Spinal cord (tissue), 9 donors: ENCODE measurements at regions not wholly inside any gene's neighbourhood (a gene's known extent, or its start where the extent isn't known, plus 50 kb on each side); places are given as distances from the start of the nearest gene placed in this dataset.
"Not testable (repeated sequence)": the region's sequence is repeated elsewhere in the genome, so short reads cannot be mapped to it uniquely, and the experiment has no call there.

Source experiments
- DNase-seq, 6 donors: peaks; one replicate each; pipeline versions ENCODE4 v3.0.0 to v3.0.0-alpha.2; 2013 to 2015; ENCODE audit warnings: low spot score in 6 of 6, low read depth in 4 of 6
- H3K27ac ChIP-seq: one replicate; pipeline ENCODE4 v1.5.1; 2013; ENCODE audit warnings: low read depth, low read length, control low read depth
- H3K27me3 ChIP-seq: one replicate; pipeline ENCODE4 v1.6.1; 2013; ENCODE audit warnings: low read length; ENCODE audit not compliant: control insufficient read depth, insufficient read depth
- H3K36me3 ChIP-seq: one replicate; pipeline ENCODE4 v1.6.1; 2013; ENCODE audit warnings: low read length; ENCODE audit not compliant: control insufficient read depth, insufficient read depth
- H3K4me1 ChIP-seq: one replicate; pipeline ENCODE4 v1.6.1; 2013; ENCODE audit warnings: low read length; ENCODE audit not compliant: control insufficient read depth, insufficient read depth
- H3K4me3 ChIP-seq: one replicate; pipeline ENCODE4 v1.5.1; 2013; ENCODE audit warnings: low read depth, low read length, control low read depth
- H3K9me3 ChIP-seq: one replicate; pipeline ENCODE4 v1.6.1; 2013; ENCODE audit warnings: low read length; ENCODE audit not compliant: control insufficient read depth, insufficient read depth
- WGBS: methylation state at CpG from one replicate; pipeline ENCODE4 v1.1.5; 2013; ENCODE audit warnings: missing lambda C conversion rate; ENCODE audit not compliant: insufficient coverage; 5-methylcytosine and 5-hydroxymethylcytosine counted together
- donor health status: healthy.

DNA sequence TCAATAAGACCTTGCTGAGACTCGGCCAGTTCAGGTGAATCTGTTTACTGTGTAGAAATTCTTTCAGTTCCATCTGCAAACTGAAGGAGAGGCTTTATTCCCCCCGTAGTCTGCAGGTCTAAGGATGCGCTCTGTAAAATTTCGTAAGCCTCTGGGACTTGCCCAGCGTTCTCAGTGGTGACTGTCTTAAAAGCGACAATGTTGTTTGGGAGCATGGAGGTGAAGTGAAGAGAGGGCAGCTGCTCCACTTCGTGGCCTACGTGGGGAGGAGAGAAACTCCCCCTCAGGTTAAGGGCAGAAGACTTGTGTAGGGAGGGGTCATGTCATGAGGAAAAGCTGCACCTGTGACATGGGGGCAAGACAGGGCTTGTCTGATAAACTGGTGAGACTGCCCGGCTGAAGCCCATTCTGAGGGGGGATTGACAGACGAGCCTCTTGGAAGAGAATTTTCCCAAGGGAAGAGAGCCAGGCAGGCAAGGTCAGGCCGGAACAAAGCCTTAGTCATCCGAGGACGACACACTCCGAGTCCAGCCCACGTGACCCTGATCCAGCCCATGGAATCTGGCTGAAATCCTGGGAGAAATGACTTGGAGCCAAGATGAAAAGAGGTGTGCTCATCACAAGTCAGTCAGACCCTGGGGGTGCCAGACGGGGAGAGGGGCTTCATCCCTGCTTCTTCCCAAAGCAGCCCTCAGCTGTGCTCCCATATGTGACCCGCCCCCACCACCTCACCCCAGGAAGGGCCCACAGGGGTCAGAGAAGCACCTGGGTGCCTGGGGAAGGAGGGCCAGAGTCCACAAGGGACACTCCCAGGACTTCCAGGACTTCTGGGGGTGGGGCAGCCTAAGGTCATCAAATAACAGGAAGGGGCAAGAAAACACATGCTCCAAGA, 88.5 kb upstream of the SH3BP4 start:
- Histone ChIP-seq H3K27ac (no peak overlapping the region), H3K4me3 (no peak overlapping the region), H3K36me3 (no peaks in the 10 kb centered on the region), H3K9me3 (peaks cover 2% of the 10 kb centered on the region), H3K4me1 (peaks cover 25% of the 10 kb centered on the region), H3K27me3 (no peaks in the 10 kb centered on the region)
- DNase-seq, result peak in 2 of 6 donors; percentile 28 to 56
- WGBS, result 62% methylated on average over 15 of the region's 17 CpGs

DNA sequence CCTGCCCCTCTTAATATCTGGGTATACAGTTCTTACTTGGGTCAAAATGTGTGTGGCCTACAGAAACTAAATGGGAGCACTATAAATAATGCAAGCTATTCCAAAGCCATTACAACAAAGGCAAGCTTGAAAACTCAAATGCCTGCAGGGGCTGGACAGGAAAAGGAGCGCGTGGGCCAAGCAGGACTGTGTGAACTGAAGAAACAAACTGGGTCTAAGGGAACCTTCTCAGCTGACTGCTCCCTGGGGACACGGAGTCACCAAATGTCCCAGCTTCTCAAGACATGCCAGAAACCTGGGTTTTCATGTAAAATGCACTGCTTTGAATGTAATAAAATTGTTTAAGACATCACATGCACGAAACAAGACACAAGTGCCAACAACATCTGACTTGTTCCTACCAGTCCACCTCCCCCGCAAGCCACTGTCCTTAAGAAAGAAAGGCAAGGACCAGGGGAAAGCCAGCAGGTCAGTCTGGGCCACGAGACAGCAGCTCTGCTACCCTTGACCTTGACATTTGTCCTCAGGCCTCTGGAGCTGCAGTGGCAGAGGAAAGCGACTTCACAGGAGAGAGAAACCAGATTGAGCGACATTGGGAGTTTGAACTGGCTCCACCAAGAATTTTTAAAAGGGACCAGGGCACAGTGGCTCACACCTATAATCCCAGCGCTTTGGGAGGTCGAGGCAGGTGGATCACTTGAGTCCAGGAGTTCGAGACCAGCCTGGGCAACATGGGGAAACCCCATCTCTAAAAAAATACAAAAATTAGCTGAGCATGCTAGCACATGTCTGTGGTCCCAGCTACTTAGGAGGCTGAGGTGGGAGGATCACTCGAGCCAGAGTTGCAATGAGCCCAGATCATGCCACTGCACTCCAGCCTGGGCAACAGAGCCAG, 89.7 kb upstream of the SH3BP4 start:
- WGBS, result 71% methylated on average over 9 of the region's 12 CpGs
- Histone ChIP-seq H3K4me1 (peaks cover 25% of the 10 kb centered on the region), H3K4me3 (no peak overlapping the region), H3K27ac (no peak overlapping the region), H3K9me3 (peaks cover 2% of the 10 kb centered on the region), H3K27me3 (no peaks in the 10 kb centered on the region), H3K36me3 (no peaks in the 10 kb centered on the region)
- peak in 1 of 6 donors; percentile 57 for DNase-seq

DNA sequence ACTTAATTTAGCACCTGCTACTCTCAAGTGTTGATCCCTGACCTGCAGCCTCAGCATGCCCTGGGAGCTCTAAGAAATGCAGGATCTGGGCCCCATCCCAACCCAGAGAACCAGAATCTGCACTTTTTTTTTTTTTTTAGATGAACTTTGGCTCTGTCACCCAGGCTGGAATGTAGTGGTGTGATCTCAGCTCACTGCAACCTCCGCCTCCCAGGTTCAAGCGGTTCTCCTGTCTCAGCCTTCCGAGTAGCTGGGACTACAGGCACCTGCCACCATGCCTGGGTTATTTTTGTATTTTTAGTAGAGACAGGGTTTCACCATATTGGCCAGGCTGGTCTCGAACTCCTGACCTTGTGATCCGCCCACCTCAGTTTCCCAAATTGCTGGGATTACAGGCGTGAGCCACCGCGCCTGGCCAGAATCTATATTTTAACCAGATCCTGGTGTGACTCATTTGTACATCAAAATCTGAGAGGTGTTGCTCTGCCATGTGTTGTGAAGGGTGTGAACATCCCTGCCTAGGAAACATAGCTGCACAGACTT, 92.4 kb upstream of the SH3BP4 start:
- not testable (repeated sequence) for H3K9me3 ChIP-seq, H3K27me3 ChIP-seq, H3K4me3 ChIP-seq, DNase-seq, H3K36me3 ChIP-seq, H3K27ac ChIP-seq
- WGBS, result 95% methylated on average over 7 of the region's 8 CpGs
- peaks cover 23% of the 10 kb centered on the region for H3K4me1 ChIP-seq

DNA sequence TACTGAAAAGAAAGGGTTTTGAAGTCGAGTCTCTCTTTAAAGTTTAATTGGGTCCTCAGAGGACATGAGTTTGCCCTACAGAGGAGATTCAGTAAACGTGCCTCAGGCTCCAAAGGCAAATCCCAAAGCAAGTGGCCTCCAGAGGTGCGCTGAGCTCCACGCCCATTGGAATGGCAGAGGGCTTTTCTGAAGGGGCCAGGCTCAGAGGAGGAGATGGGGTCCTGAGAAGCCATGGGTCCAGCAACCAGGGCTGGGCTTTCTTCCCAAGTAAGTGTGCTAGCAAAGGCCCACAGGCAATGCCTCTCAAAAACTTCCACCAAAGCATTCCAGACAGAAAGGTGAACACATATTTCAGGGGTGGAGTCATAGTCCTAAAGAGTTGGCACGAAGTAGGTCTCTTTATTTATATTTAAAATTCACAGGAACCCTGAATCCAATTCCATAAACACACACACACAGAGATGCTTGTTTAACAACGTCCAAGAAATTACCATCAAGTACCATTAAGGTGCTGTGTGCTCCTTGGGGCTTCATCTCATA, 93.0 kb upstream of the SH3BP4 start:
- Histone ChIP-seq H3K4me3 (no peak overlapping the region), H3K27me3 (no peaks in the 10 kb centered on the region), H3K27ac (no peak overlapping the region), H3K9me3 (peaks cover 2% of the 10 kb centered on the region), H3K4me1 (peaks cover 22% of the 10 kb centered on the region), H3K36me3 (no peaks in the 10 kb centered on the region)
- WGBS, result 74% methylated on average over 5 of the region's 6 CpGs
- no peak for DNase-seq

DNA sequence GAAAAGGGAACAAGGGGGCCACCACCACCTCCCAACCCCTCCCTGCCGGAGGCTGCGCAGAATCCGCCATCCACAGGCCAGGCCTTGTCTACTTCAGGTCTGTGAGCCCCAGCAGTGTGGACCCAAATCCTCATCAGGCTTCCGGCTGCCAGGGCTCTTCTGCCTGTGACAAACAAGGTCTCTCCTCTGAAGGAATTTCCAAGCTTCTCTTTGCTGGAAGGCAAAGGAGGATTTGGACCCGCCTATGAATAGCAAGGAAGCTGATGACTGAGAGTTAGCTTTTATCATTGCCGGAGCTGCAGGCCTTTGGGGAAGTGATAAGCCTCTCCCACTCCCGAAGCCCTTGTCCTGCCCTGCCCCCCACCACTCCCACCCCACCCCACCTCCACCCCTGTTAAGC, 93.7 kb upstream of the SH3BP4 start:
- Histone ChIP-seq H3K9me3 (peaks cover 2% of the 10 kb centered on the region), H3K27me3 (no peaks in the 10 kb centered on the region), H3K36me3 (no peaks in the 10 kb centered on the region), H3K4me3 (no peak overlapping the region), H3K27ac (no peak overlapping the region), H3K4me1 (peaks cover 16% of the 10 kb centered on the region)
- DNase-seq, result no peak
- 100% methylated on average over 1 of the region's 7 CpGs for WGBS

DNA sequence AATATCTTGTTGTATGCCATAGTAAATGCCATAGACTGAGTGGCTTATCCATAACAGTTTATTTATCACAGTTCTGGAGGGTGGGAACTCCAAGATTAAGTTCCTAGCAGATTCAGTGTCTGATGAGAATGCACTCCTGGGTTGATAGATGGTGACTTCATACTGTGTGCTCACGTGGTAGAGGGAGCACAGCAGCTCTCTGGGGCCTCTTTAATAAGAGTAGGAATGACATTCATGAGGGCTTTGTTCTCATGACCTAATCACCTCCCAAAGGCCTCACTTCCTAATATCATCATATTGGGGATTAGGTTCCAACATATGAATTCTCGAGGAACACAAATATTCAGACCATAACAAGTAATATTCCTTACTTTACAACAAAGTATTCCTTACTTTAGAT, 98.1 kb upstream of the SH3BP4 start:
- no peaks in the 10 kb centered on the region for H3K27me3 ChIP-seq
- no peak overlapping the region for H3K4me3 ChIP-seq
- H3K36me3 ChIP-seq, result no peaks in the 10 kb centered on the region
- no peak for DNase-seq
- WGBS, result no CpG with 5 or more reads among the region's 2 CpGs
- peaks cover 2% of the 10 kb centered on the region for H3K9me3 ChIP-seq
- no peak overlapping the region for H3K27ac ChIP-seq
- H3K4me1 ChIP-seq, result no peaks in the 10 kb centered on the region

DNA sequence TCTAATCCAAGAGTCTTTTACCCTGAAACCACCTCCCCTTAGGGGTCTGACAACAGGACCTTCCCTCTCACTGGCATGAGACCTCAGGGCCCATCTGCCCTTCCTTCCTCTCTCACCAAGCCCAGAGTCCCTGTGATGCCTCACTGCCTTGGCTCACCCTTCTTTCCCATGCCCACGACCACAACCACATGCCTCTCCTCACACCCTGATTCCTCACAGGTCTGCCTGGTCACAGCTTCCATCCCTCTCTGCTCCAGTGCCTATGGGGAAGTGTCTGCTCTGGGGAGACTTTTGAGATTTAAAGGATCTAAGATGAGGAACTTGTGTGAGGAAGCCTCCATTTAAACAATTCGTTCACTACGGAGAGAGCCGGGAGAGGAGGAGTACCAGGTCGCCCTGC, 98.9 kb upstream of the SH3BP4 start:
- peaks cover 3% of the 10 kb centered on the region for H3K4me1 ChIP-seq
- H3K27me3 ChIP-seq, result no peaks in the 10 kb centered on the region
- no peak overlapping the region for H3K27ac ChIP-seq
- 98% methylated on average over 4 of the region's 5 CpGs for WGBS
- H3K9me3 ChIP-seq, result peaks cover 2% of the 10 kb centered on the region
- no peak overlapping the region for H3K4me3 ChIP-seq
- no peak for DNase-seq
- H3K36me3 ChIP-seq, result no peaks in the 10 kb centered on the region

DNA sequence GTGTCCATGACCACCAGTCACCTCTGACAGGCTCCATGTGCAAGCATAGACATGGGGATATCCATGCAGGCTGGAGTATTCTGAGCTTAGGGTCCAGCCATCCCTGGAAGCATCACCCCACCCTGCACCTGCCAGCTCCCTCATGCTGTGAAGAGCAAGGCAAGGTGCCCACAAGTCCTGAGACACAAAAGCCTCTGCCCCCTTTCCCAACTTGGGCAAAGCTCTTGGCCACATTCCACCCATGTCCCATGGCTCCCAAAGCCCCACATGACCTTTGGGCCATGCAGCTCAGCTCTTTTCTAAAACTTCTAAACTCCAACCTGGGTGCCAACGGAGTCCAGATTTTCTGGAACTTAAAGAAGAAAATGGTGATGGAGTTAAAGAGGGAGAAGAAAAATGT, 99.8 kb upstream of the SH3BP4 start:
- Histone ChIP-seq H3K4me3 (no peak overlapping the region), H3K4me1 (peaks cover 3% of the 10 kb centered on the region), H3K27me3 (no peaks in the 10 kb centered on the region), H3K27ac (no peak overlapping the region), H3K36me3 (no peaks in the 10 kb centered on the region), H3K9me3 (peaks cover 2% of the 10 kb centered on the region)
- no CpG with 5 or more reads among the region's 1 CpG for WGBS
- no peak for DNase-seq

DNA sequence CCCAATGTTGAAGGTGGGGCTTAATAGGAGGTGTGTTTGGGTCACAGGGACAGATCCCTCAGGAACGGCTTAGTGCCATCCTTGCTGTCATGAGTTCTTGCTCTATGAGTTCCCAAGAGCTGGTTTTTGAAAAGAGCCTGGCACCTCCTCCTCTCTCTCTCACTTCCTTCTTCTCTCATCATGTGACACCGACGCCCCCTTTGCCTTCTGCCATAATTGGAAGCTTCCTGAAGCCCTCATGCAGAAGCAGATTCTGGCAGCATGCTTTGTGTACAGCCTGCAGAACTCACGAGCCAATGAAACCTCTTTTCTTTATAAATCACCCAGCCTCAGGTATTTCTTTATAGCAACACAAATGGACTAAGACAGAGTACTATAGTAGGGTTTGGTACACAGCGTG, 100.4 kb upstream of the SH3BP4 start:
- peaks cover 6% of the 10 kb centered on the region for H3K4me1 ChIP-seq
- H3K27ac ChIP-seq, result no peak overlapping the region
- DNase-seq, result no peak
- H3K9me3 ChIP-seq, result peaks cover 2% of the 10 kb centered on the region
- H3K36me3 ChIP-seq, result no peaks in the 10 kb centered on the region
- WGBS, result 94% methylated on average over 2 of the region's 5 CpGs
- H3K4me3 ChIP-seq, result no peak overlapping the region
- H3K27me3 ChIP-seq, result no peaks in the 10 kb centered on the region
